Epithelial cell of esophagus (primary cell): ENCODE measurements at regions not wholly inside any gene's neighbourhood (a gene's known extent, or its start where the extent isn't known, plus 50 kb on each side); places are given as distances from the start of the nearest gene placed in this dataset.

Experiments used
- DNase-seq: peaks from one replicate; pipeline ENCODE4 v3.0.0; 2010; ENCODE audit warnings: low read depth
- H3K4me3 ChIP-seq: 2 replicates; pipeline ENCODE4 v1.5.1; 2011; ENCODE audit warnings: mild to moderate bottlenecking, low read length, control low read depth
- TF ChIP-seq, protein P1 (sequence below): IDR thresholded peaks from 2 replicates; pipeline ENCODE4 v1.5.1; 2011; ENCODE audit warnings: low read depth, mild to moderate bottlenecking, low read length, control low read depth, inconsistent platforms; ENCODE audit not compliant: insufficient read depth; ENCODE audit errors: missing control alignments

- TF ChIP-seq, protein P1, sequence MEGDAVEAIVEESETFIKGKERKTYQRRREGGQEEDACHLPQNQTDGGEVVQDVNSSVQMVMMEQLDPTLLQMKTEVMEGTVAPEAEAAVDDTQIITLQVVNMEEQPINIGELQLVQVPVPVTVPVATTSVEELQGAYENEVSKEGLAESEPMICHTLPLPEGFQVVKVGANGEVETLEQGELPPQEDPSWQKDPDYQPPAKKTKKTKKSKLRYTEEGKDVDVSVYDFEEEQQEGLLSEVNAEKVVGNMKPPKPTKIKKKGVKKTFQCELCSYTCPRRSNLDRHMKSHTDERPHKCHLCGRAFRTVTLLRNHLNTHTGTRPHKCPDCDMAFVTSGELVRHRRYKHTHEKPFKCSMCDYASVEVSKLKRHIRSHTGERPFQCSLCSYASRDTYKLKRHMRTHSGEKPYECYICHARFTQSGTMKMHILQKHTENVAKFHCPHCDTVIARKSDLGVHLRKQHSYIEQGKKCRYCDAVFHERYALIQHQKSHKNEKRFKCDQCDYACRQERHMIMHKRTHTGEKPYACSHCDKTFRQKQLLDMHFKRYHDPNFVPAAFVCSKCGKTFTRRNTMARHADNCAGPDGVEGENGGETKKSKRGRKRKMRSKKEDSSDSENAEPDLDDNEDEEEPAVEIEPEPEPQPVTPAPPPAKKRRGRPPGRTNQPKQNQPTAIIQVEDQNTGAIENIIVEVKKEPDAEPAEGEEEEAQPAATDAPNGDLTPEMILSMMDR: no peak
- no peak overlapping the region for H3K4me3 ChIP-seq
- no peak for DNase-seq
These were observed 638.7 kb upstream of the TSPY4 start for GRCh38 chrY:8698571-8698970.

- no peak overlapping the region for H3K4me3 ChIP-seq
- no peak for DNase-seq
- TF ChIP-seq, protein P1: no peak
These were observed 631.5 kb upstream of the TSPY4 start for GRCh38 chrY:8705636-8706300.

DNA sequence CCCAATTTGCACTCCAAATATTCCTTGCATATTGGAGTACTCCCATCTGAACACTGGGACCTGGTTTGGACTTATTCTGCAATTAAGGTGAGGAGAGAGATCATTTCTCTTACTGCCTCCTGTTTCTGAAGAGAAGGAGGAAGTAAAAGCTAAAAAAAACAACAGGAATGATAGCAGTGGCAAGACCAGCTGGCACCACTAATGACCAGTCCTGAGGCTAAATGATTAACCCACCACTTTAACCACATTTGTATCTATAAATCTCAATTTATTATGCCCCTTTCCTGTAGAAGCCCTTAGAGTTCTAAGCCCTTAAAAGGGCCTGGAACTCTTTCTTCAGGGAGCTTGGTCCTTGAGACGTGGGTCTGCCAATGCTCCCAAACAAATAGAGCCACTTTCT, 625.0 kb upstream of the TSPY4 start:
- TF ChIP-seq, protein P1: no peak
- DNase-seq: no peak
- no peak overlapping the region for H3K4me3 ChIP-seq

- no peak for DNase-seq
- TF ChIP-seq, protein P1: no peak
- no peak overlapping the region for H3K4me3 ChIP-seq
These were observed 622.0 kb upstream of the TSPY4 start for GRCh38 chrY:8715226-8715625.

GRCh38 chrY:8726616-8727015, 610.6 kb upstream of the TSPY4 start:
- TF ChIP-seq, protein P1: no peak

DNA sequence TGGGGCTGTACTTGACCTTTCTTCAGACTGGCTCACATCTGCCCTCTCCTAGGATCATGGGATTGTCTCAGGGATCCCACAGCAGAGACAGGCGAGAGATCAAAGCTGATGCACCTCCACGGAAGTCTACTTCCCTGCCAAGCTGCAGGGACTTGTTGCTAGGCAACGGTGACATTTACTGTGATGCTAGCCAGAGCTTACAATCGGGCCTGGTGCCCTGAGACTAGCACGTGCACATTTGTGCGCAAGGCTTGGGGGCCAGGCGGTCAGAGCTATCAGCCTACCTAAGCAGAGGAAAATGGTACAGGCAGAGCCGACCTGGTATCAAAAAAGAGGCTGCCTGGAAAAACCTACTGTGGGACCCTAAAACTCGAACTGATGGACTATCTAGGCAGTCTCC, 607.3 kb upstream of the TSPY4 start:
- TF ChIP-seq, protein P1: no peak
- no peak overlapping the region for H3K4me3 ChIP-seq
- no peak for DNase-seq

More at GRCh38 chrY:8726616-8727015, 610.6 kb upstream of the TSPY4 start:
- no peak for DNase-seq
- no peak overlapping the region for H3K4me3 ChIP-seq
